ENCODE measurements at regions not wholly inside any gene's neighbourhood (a gene's known extent, or its start where the extent isn't known, plus 50 kb on each side); places are given as distances from the start of the nearest gene placed in this dataset.

DNA sequence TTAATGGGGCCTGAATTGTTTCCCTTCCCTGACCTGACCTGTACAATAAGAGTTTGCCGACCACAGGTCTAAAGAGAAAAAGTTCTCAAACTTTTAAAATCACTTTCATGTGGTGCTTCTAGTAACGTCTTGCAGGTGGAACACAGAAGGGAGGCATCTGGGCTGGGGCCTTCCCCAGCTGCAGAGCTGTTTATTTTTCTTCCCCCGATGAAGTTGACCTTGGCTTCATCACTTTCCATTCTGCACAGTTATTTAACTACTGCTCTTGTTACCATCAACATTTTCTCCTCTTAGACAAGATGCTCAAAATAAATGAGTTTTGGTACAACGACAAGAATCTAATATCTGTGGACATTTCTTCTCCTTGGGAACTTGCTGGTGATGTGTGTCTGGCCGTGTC, 181.7 kb downstream of the HERPUD2 start:
- TF ChIP-seq, protein P1, sequence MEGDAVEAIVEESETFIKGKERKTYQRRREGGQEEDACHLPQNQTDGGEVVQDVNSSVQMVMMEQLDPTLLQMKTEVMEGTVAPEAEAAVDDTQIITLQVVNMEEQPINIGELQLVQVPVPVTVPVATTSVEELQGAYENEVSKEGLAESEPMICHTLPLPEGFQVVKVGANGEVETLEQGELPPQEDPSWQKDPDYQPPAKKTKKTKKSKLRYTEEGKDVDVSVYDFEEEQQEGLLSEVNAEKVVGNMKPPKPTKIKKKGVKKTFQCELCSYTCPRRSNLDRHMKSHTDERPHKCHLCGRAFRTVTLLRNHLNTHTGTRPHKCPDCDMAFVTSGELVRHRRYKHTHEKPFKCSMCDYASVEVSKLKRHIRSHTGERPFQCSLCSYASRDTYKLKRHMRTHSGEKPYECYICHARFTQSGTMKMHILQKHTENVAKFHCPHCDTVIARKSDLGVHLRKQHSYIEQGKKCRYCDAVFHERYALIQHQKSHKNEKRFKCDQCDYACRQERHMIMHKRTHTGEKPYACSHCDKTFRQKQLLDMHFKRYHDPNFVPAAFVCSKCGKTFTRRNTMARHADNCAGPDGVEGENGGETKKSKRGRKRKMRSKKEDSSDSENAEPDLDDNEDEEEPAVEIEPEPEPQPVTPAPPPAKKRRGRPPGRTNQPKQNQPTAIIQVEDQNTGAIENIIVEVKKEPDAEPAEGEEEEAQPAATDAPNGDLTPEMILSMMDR (conservative IDR thresholded peaks at IDR 0.05 in 1 of 2, IDR thresholded peaks at IDR 0.05 in 1 of 2; ENCODE audit: low read depth in 1 of 2, low read length in 2 of 2) = no peak
- no peak for TF ChIP-seq EZH2 (IDR thresholded peaks at IDR 0.05; ENCODE audit: low read length, missing control alignments)
